DMS153 treated with DMSO at 0.1 percent for 48 hours (cell line): ENCODE measurements at regions not wholly inside any gene's neighbourhood (a gene's known extent, or its start where the extent isn't known, plus 50 kb on each side); places are given as distances from the start of the nearest gene placed in this dataset.

Experiments used
- DNase-seq: peaks from one replicate; lab custom pipeline; 2025; ENCODE audit not compliant: unreplicated experiment; lab: John Stamatoyannopoulos, UW

GRCh38 chr5:27316271-27316650 lies 277.9 kb upstream of the CDH9 start:
- no peak for DNase-seq

- no peak for DNase-seq
Observed at GRCh38 chr5:27315363-27316270, 277.2 kb upstream of the CDH9 start.

- no peak for DNase-seq
Observed at GRCh38 chr5:27313549-27313948, 275.2 kb upstream of the CDH9 start.

GRCh38 chr5:27312291-27312893 lies 274.0 kb upstream of the CDH9 start:
- no peak for DNase-seq

- no peak for DNase-seq
Observed at GRCh38 chr5:27311544-27311943, 273.2 kb upstream of the CDH9 start.

GRCh38 chr5:27308153-27308552 lies 269.8 kb upstream of the CDH9 start:
- DNase-seq, result no peak

- no peak for DNase-seq
Observed at GRCh38 chr5:27290172-27290571, 251.8 kb upstream of the CDH9 start.

GRCh38 chr5:27276119-27276518 lies 237.7 kb upstream of the CDH9 start:
- no peak for DNase-seq

GRCh38 chr5:27275345-27275744 lies 237.0 kb upstream of the CDH9 start:
- no peak for DNase-seq

GRCh38 chr5:27269766-27270165 lies 231.4 kb upstream of the CDH9 start:
- DNase-seq, result no peak

- DNase-seq, result no peak
Observed at GRCh38 chr5:27267209-27267824, 228.9 kb upstream of the CDH9 start.

- DNase-seq, result no peak
Observed at GRCh38 chr5:27266184-27266583, 227.8 kb upstream of the CDH9 start.

GRCh38 chr5:27257696-27258095 lies 219.3 kb upstream of the CDH9 start:
- no peak for DNase-seq

- no peak for DNase-seq
Observed at GRCh38 chr5:27252911-27253310, 214.5 kb upstream of the CDH9 start.

- DNase-seq, result peak; percentile 89
Observed at GRCh38 chr5:27242258-27242626, 203.9 kb upstream of the CDH9 start.

GRCh38 chr5:27241564-27242257 lies 203.3 kb upstream of the CDH9 start:
- DNase-seq, result no peak

GRCh38 chr5:27240791-27241190 lies 202.4 kb upstream of the CDH9 start:
- no peak for DNase-seq

GRCh38 chr5:27234916-27235315 lies 196.5 kb upstream of the CDH9 start:
- DNase-seq, result no peak

- no peak for DNase-seq
Observed at GRCh38 chr5:27221410-27221809, 183.0 kb upstream of the CDH9 start.

- no peak for DNase-seq
Observed at GRCh38 chr5:27220752-27221151, 182.4 kb upstream of the CDH9 start.

GRCh38 chr5:27217977-27218376 lies 179.6 kb upstream of the CDH9 start:
- no peak for DNase-seq
